SH-SY5Y (cell line): ENCODE measurements at regions not wholly inside any gene's neighbourhood (a gene's known extent, or its start where the extent isn't known, plus 50 kb on each side); places are given as distances from the start of the nearest gene placed in this dataset.

Experiments used
- GATA2 ChIP-seq: IDR thresholded peaks from 2 replicates; pipeline ENCODE4 v1.6.1; 2011; ENCODE audit warnings: mild to moderate bottlenecking, low read depth, low read length
- GATA3 ChIP-seq: IDR thresholded peaks from 2 replicates; pipeline ENCODE4 v1.6.1; 2011; ENCODE audit warnings: low read depth, mild to moderate bottlenecking, low read length, moderate library complexity

DNA sequence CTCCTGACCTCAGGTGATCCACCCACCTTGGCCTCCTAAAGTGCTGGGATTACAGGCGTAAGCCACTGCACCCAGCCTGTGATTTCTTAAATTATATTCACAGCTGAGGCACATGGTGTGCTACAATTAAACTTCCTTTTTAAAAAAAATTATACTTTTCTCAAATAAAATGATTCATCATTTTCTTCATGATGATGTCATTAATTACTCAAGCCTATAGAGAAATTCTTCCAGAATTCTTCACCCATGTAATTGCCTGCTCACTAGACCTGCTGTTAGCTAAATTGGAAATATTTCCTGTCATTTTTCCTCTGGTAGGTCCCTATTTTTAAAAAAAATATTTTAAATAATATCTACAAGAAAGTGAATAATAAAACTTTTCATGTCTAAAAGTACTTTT, 440.0 kb upstream of the ANO3 start:
- TF ChIP-seq GATA3 (no peak), GATA2 (no peak)
